Bronchial epithelial cell (primary cell): ENCODE measurements at regions not wholly inside any gene's neighbourhood (a gene's known extent, or its start where the extent isn't known, plus 50 kb on each side); places are given as distances from the start of the nearest gene placed in this dataset.

Experiments
- DNase-seq: peaks from one replicate; pipeline ENCODE4 v3.0.0-alpha.2; 2010; ENCODE audit warnings: low read depth
- FAIRE-seq: peaks from 2 replicates; lab custom pipeline; 2011; peaks lifted over from hg19 to GRCh38; lab: Jason Lieb, UNC
- H3K27me3 ChIP-seq: 2 replicates; pipeline ENCODE4 v1.5.1; 2011; ENCODE audit warnings: low read length; ENCODE audit not compliant: control insufficient read depth, insufficient read depth
- H3K36me3 ChIP-seq: 2 replicates; pipeline ENCODE4 v1.5.1; 2011; ENCODE audit warnings: low read length; ENCODE audit not compliant: control insufficient read depth, insufficient read depth
- H3K4me3 ChIP-seq: 2 replicates; pipeline ENCODE4 v1.5.1; 2011; ENCODE audit warnings: mild to moderate bottlenecking, low read depth, low read length, control low read depth
- CTCF ChIP-seq: IDR thresholded peaks from 2 replicates; pipeline ENCODE4 v1.5.1; 2011; ENCODE audit warnings: mild to moderate bottlenecking, moderate library complexity, low read length, control low read depth, inconsistent platforms; ENCODE audit not compliant: insufficient read depth, severe bottlenecking

DNA sequence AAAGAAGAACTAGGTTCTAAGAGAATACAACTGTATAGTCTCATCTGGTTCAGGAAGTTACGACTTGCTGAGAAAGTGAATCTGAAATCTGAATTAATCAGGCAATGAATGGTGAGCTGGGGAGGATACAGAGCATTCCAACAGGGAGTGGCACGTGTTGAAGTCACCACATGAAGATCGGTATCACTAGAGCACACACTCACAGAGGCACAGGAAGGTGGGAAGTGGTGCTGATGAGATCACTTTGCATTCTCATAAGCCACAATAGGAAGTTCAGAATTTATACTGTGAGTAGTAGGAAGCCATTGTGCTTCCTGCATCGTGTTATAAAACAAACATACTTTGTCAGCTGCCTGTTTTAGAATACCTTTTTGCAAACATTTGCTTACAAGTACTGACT lies 615.0 kb upstream of the DDX18 start:
- no peak overlapping the region for H3K4me3 ChIP-seq
- DNase-seq (no peak), FAIRE-seq (no peak)
- H3K36me3 ChIP-seq, result no peaks in the 10 kb centered on the region
- TF ChIP-seq CTCF, result no peak
- no peaks in the 10 kb centered on the region for H3K27me3 ChIP-seq

DNA sequence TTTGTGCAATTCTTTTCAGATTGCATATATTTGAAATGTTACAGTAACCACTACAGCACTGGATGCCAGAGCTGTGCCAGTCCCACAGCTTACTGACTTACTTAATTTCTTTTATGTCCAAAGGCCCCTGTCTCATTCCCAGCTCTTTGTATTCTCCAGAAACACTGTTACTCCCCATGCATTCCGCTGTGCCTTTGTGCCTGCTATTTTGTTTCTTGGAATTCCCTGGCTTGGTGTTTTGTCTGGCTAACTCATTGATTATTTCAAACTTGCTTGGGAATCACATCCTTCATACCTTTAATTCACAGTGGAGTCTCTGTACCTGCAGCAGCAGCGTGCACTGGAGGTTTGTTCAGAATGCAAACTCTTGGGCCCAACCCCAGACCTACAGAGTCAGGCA lies 601.9 kb upstream of the DDX18 start:
- DNase-seq (no peak), FAIRE-seq (no peak)
- Histone ChIP-seq H3K27me3 (no peaks in the 10 kb centered on the region), H3K36me3 (no peaks in the 10 kb centered on the region), H3K4me3 (no peak overlapping the region)
- no peak for TF ChIP-seq CTCF

DNA sequence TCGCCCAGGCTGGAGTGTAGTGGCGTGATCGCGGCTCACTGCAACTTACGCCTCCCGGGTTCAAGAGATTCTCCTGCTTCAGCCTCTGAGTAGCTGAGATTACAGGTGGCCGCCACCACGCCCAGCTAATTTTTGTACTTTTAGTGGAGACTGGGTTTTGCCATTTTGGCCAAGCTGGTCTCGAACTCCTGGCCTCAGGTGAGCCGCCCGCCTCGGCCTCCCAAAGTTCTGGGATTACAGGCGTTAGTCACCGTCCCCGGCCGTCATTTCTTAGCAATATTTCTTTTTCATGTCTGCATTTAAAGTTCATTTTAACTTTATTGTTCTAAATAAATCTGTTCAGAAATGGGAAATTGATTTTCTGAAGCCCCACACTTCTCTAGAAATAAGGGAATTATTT lies 597.3 kb upstream of the DDX18 start:
- FAIRE-seq (no peak), DNase-seq (no peak)
- no peak for TF ChIP-seq CTCF
- Histone ChIP-seq H3K4me3 (no peak overlapping the region), H3K36me3 (no peaks in the 10 kb centered on the region), H3K27me3 (no peaks in the 10 kb centered on the region)

DNA sequence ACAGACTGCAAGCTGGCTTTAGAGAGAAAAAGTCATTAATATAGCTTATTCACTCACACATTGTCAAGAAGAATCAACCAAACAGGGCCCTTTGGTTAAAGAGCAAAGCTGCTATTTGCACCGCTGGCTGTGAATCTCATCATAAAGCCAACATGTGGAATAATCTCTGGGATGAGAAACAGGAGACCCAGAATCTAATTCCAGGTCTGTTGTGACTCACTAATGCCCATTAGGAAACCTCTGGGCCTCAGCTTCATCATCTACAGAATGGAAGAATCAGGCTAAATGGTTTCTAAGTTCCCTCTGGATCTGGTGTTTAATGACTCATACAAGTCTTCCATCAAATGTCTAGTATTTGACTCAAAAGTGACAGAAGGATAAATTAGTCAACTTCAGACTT lies 591.7 kb upstream of the DDX18 start:
- FAIRE-seq (no peak), DNase-seq (no peak)
- TF ChIP-seq CTCF, result no peak
- no peak overlapping the region for H3K4me3 ChIP-seq
- no peaks in the 10 kb centered on the region for H3K27me3 ChIP-seq
- H3K36me3 ChIP-seq, result no peaks in the 10 kb centered on the region

- FAIRE-seq (peak; percentile 92), DNase-seq (no peak)
- Histone ChIP-seq H3K36me3 (no peaks in the 10 kb centered on the region), H3K27me3 (no peaks in the 10 kb centered on the region), H3K4me3 (no peak overlapping the region)
- TF ChIP-seq CTCF, result no peak
Measured at GRCh38 chr2:117232305-117232704, 582.2 kb upstream of the DDX18 start.

GRCh38 chr2:117257362-117257761 lies 557.1 kb upstream of the DDX18 start:
- no peaks in the 10 kb centered on the region for H3K27me3 ChIP-seq
- no peaks in the 10 kb centered on the region for H3K36me3 ChIP-seq
- DNase-seq (no peak), FAIRE-seq (no peak)
- TF ChIP-seq CTCF, result no peak
- H3K4me3 ChIP-seq, result no peak overlapping the region
